Stimulated activated CD8-positive, alpha-beta memory T cell treated with anti-CD3 and anti-CD28 coated beads, Interleukin-12 subunit alpha, Interleukin-12 subunit beta, amount 100 ng/mL, for 4 hours (primary cell): ENCODE measurements at regions not wholly inside any gene's neighbourhood (a gene's known extent, or its start where the extent isn't known, plus 50 kb on each side); places are given as distances from the start of the nearest gene placed in this dataset.
A peak's percentile ranks its signal among the peaks of the same experiment; 100 is the strongest.

Experiments
- DNase-seq: peaks from one replicate; pipeline ENCODE4 v3.0.0-alpha.2; 2020; ENCODE audit warnings: low read depth

GRCh38 chr14:61847861-61848260 is 85.6 kb downstream of the SNAPC1 start:
- DNase-seq: no peak

- DNase-seq: no peak
Measured at GRCh38 chr14:61854898-61855297, 92.7 kb downstream of the SNAPC1 start.

GRCh38 chr14:61860294-61860918 is 98.2 kb downstream of the SNAPC1 start:
- peak; percentile 14 for DNase-seq

- no peak for DNase-seq
Measured at GRCh38 chr14:61861320-61861865, 99.2 kb downstream of the SNAPC1 start.

GRCh38 chr14:61864329-61864898 is 102.2 kb downstream of the SNAPC1 start:
- no peak for DNase-seq

GRCh38 chr14:61866932-61867920 is 105.0 kb downstream of the SNAPC1 start:
- no peak for DNase-seq

GRCh38 chr14:61868846-61869245 is 106.6 kb downstream of the SNAPC1 start:
- DNase-seq: no peak

- no peak for DNase-seq
Measured at GRCh38 chr14:61870163-61870562, 107.9 kb downstream of the SNAPC1 start.

GRCh38 chr14:61872452-61872851 is 110.2 kb downstream of the SNAPC1 start:
- no peak for DNase-seq

GRCh38 chr14:61875483-61875882 is 113.3 kb downstream of the SNAPC1 start:
- DNase-seq: no peak

GRCh38 chr14:61876362-61877034 is 114.3 kb downstream of the SNAPC1 start:
- DNase-seq: no peak

GRCh38 chr14:61877035-61877390 is 114.8 kb downstream of the SNAPC1 start:
- no peak for DNase-seq

- DNase-seq: no peak
Measured at GRCh38 chr14:61877768-61878167, 115.5 kb downstream of the SNAPC1 start.

- no peak for DNase-seq
Measured at GRCh38 chr14:61878931-61879330, 116.7 kb downstream of the SNAPC1 start.

- no peak for DNase-seq
Measured at GRCh38 chr14:61881046-61881445, 118.8 kb downstream of the SNAPC1 start.

GRCh38 chr14:61884711-61885110 is 122.5 kb downstream of the SNAPC1 start:
- no peak for DNase-seq

- DNase-seq: no peak
Measured at GRCh38 chr14:61885203-61885961, 123.2 kb downstream of the SNAPC1 start.

- no peak for DNase-seq
Measured at GRCh38 chr14:61887628-61888027, 125.4 kb downstream of the SNAPC1 start.

- DNase-seq: no peak
Measured at GRCh38 chr14:61889914-61890351, 127.7 kb downstream of the SNAPC1 start.

- no peak for DNase-seq
Measured at GRCh38 chr14:61891170-61891569, 128.9 kb downstream of the SNAPC1 start.

GRCh38 chr14:61891810-61892209 is 129.6 kb downstream of the SNAPC1 start:
- no peak for DNase-seq
